CD4-positive, alpha-beta T cell treated with Interleukin-4 for 4 hours (primary cell): ENCODE measurements at regions not wholly inside any gene's neighbourhood (a gene's known extent, or its start where the extent isn't known, plus 50 kb on each side); places are given as distances from the start of the nearest gene placed in this dataset.

ENCODE experiments used
- DNase-seq: peaks from one replicate; pipeline ENCODE4 v3.0.0-alpha.2; 2020

DNA sequence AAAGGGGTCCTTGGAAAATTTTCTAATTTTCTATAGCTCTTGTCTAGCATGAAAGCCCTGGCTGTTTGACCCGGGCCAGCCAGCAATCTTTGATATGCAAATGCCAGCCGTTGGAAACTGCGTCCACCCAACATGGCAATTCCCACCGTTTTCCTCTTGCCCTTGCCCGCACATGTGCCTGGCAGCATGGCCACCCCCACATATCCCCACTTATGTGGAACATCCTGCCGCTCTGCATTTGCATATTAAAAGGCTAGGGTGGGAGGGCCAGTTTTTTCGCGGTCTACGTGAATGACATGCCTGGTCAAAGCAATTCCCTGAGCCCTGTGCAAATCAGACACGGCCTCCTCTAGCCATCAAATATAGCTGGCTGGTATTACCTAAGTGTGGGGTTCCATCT lies 110.3 kb upstream of the TDRD3 start:
- no peak for DNase-seq

DNA sequence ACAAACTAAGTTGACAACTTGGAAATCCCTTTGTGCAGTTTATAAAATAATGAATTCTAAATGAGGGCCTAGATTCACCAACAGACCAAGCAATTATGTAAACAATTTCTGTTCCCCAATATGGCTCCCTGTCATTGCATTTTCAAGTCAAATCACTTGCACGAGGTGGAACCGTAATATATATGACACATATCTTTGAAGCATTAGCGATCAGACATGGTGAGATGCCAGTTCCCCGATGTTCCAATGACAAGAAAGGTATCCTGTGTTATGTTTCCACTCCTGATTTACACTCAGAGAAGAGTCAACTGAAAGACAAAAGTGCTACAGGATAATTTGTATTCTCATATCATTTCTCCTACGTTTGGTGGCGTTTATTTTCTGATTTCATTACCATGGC lies 108.5 kb upstream of the TDRD3 start:
- no peak for DNase-seq

DNA sequence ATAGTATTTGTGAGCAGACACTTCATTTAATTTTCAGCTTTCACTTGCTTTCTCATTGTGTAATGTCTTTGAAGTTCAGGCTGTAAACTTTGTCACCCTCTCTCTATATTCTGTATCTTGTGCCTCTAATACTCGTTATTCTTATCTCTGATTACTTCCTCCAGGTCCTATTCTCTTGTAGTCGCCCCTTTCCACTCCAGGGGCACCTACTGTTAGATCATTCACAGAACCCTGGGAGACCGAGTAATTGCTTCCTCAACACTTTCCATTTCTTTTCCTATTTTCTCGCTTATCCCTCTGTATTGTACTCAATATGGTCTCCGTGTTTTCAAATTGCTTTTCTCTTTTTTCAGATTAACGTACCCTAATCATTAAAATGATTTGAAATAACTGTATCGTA lies 93.9 kb upstream of the TDRD3 start:
- DNase-seq = no peak

DNA sequence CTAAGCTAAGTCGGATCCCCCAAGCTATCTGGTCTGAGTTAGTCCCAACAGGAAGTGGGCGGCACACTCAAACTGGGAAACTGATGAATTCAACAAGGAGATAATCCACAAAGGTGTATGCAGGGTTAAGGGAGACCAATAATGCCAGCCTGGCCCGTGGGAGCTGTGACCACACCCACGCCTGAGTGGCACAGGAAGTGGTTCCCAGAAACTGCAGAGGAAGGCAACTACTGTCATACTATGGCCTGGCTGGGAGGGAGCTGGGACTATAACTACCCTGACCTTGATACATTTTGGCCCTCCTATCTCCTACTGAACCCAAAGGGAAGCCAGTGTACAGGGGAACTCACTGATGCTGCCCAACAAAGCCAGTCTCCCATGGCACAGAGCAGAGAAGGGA lies 85.5 kb upstream of the TDRD3 start:
- no peak for DNase-seq

DNA sequence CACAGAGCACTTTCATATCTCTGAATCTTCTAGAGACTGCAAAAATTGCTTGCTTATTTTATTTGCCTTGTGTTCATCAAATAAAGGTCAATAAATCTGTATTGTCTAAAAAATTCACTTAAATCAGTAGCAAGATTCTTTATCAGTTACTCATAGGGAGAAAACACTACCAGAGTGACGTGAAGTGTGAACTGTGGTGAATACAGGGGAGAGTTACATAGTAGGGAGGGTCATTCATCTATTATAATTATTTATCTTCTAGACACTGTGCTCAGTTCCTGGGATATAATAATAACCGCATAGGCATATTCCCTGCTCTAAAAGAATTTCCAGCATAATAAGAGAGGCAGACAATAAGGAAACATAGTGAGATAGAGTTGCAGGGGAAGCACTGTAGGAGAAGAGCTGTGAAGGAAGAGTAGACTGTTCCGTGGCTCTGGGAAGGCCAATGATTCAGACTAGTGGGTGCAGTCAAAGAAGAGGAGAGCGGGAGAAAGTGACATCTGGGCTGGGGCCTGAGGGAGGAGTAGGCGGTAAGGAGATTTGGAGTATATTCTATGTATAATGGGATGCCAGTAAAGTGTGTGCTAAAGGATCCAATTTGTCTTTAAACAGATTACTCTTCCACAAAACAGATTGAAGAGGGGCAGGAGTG lies 84.0 kb upstream of the TDRD3 start:
- DNase-seq = no peak

DNA sequence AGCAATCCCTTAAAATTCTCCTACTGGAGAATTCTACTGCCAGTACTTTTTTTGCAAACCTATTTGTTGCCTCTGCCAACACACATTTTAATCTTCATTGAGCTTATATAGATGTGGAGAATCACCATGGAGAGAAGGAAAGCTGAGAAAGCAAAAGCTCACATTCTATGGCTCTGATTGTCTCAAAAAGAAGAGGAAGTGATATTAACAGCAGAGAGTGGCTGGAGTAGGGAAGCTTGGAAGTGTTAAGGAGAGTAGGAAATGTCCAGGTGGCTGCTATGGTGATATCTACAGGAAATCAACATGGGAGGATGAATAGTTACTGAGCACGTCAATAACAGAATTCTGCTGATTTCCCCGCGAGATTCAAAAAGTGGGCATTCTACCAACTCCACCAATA lies 78.8 kb upstream of the TDRD3 start:
- DNase-seq = no peak

DNA sequence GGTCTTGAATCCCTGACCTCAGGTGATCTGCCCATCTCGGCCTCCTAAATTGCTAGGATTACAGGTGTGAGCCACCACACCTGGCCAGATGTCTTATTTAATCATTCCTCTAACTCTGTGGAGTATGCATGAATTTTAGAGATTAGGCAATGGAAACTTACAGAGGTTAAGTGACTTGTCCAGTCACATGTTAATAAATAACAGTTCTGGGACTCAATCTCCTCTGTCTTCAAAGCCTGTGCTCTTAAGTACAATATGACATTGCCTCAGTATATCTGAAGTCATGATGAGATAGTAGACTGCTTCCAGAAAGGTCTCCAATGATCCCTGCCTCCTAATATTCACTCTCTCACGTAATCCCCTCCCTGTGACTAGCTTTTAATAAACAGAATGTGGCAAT lies 72.9 kb upstream of the TDRD3 start:
- no peak for DNase-seq

DNA sequence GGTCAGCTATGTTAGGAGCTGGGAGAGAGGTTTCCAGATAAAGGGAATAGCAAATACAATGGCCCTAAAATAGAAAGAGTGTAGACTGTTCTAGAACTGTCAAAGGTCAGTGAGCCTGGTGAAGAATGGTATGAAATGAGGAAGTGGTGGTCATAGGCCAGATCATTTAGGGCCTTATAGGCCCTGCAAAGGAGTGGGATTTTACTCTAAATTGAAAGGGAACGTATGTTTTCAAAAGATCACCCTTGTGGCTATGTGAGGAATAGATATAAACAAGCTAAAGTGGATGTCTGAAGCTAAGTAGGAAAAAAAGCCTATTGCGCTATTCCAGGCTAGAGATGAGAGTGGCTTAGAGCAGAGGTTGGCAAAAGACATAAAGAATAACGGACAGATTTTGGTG lies 70.7 kb upstream of the TDRD3 start:
- no peak for DNase-seq

DNA sequence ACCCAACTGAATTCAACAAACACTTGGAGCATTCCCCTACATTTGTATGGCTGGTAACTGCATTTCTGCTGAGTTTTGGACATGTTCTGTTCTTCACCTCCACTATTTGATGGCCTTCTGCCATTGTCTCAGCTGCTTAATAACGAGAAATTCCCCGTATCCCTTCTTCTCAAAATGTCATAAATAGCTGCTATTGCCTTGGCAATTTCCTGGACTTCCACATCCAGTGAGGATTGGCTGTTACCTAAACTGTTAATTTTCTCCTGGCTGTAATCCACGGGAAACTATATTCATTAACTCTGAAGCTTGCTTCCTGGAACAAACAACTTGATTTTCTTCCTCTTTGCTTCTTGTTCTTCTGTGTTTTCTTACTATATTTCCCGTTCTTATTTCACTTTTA lies 69.5 kb upstream of the TDRD3 start:
- DNase-seq = no peak

DNA sequence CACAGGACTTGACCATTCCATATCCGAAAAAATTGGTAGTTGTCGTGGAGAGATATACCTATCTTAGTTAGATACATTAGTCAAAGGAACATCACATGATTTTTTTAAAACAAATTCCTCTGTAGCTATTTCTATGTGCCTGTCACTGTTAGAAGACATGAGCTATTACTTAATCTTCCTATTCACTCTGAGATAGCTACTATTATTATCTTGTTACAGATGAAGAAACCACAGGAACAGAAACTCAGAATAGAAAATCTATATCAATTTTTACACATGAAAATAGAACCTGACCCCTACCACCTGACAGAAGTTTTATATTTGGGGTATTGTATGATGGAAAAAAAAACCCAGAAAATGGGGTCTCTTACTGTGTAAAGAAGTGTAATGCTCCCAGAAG lies 68.9 kb upstream of the TDRD3 start:
- no peak for DNase-seq

DNA sequence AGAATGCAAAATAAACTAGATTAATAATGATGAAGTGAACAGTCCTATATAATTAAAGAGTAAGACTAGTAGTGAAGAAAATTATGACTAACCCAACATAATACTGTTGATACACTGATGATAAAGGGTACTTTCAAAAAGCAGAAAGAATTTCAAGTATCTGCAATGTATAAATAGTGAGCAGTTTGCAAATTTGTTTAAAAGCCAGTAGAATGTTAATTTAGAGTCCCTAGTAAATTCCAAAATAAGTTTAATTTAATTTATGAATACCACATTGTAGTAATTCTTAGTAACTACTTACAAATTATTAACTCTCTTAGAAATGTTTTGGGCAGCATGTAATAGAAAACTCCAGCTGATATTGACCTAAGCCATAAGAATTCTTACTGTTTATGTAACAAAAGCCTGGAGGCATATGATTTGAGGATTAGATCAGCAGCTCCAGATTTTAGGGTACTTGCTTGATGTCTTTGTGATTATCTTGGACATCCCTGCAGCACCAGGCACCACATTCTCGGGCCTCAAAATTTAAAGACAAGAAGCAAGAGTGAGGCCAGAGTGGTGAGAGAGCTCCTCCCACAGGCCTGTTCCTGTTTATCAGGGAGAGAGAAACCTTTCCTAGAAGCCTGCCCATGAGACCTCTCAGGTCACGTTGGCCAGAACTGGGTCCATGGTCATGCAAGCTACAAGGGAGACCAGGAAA lies 67.6 kb upstream of the TDRD3 start:
- DNase-seq = no peak

DNA sequence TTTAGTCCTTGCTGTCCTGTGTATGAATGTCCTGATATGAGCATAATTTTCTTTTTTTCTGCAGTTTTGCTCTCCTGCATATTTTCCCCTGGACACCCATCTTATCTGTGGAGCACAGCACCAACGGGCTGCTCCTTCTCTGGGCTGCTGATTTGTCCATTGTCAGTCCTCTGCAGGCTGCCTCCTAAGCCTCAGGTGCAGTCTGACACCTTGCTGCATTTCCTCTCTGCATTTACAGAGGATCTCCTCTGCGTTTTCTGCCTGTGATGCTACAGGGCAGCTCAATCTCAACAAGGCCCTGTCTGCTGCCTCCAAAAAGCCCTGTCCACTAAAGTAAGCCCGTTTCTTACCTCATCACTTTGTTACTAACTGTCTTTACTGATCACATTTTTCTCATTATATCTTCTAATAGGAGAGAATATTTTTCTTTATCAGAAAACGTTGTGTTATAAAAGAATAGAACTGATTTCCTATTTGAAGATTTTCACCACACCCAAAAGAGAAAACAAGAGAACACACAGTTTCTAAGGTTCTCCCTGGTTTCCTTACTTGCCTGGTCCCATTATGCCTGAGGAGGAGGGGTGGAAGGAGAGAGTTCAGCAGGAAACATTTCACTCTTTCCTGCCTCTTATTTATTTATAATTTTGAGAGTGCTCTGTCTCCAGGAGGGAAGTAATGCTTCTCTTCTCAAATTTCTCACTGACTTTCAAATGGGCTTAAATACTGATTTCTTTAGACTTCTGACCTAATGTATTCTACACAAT lies 65.6 kb upstream of the TDRD3 start:
- DNase-seq = no peak

DNA sequence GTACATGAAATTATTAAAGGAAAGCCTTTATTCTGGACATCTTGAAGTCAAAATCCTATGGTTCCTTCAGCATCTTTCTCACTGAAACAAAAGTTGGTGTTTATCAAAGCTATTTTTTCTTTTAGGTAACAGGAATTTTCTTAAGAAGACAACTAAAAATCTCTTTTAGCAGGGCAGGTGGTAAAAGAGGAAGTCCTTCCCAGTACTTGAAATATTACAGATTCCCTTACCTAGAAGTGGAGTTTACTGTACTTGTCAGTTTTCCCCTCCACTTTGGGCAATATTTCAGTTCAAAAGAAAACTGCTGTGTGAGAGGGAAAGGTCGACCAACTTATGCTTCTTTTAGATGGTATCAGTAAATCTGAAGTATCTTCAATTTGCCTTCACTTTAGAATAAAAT lies 64.3 kb upstream of the TDRD3 start:
- DNase-seq = no peak

DNA sequence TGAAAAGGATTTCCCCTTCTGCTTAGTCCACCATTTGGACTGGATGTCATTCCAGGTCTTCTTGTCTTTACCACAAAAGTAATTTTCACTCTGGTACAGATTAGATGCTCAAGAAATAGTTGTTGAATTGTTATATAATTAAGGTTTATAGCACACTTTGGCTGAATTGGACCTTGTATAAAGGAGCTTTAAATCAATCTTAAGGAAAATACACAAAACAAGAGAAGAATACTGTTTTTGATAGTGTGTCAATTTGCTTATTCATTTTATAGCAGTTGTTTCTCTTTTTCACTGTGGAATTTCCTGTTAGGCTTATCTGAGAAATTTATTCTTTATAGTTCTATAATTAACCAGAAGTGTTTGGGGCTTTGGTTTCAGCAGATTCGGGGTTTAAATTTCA lies 62.7 kb upstream of the TDRD3 start:
- DNase-seq = no peak

DNA sequence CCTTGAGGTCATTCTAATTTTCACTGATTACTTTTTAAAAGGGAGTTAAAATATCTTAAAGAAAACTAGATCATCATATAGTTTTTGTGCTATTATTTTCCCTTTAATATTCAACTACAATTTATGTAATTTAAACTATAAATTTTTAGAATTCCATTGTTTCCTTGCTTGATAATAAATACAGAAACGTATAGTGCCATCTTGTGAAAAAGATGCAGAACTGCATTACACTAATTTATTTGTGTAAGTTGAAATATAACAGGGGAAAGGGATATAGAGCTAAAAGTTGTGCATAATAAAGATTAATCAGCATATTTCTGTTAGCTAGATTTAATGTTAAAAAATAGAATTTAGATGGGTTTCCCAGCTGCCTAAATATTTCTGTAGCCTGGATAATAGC lies 61.5 kb upstream of the TDRD3 start:
- no peak for DNase-seq

DNA sequence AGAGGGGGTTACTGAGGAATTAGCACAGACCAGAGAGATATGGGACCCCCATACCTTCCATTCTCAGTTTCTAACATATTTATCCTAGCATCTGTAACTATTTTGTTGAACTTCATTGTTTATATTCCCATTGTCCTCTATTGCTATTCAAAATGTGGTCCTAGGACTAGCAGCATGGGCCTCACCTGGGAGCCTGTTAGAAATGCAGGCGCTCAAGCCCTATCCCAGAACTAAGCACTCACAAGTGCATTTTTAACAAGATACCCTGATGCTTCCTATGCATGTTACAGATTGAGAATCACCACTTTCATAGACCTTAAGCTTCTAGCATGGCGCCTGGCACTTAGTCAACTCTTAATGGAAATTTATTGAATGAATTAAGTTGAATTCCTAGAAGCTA lies 58.3 kb upstream of the TDRD3 start:
- no peak for DNase-seq

DNA sequence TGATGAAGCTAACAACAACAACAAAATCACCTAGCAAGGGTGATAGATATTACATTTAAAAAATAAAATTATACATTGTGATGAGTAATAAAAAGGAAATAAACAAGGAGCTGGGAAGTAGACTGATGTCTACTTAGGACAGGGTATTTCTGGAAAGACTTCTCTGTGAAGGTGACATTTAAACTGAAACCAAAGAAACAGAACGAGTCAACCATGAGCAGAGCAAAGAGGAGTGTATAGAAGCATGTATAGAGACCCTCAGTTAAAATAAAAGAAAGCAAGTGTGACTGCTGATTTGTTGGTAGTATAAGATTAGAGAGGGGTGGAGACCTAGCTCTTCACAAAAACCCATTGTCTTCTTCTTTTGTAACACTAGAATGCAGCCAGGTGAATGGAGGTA lies 53.0 kb upstream of the TDRD3 start:
- no peak for DNase-seq

DNA sequence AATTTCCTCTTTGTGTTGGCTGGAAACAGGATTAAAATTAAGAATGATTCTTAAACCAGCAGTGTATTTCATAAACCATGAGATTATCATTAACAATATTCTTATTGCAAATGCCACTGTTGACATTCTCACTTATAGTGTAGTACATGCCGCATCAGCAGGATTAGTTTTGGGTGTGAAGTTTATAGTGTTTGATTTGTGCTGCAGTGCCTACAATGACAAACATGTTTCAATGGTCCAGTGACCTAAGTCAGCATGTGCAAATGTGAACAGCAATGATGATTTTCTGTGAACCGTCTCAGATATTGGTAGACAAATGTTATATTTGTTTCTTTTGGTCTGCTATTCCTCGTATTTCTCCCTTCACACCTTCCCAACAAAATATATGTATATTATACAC lies 49.8 kb upstream of the TDRD3 start:
- no peak for DNase-seq
